GDM1 (cell line): ENCODE measurements at regions not wholly inside any gene's neighbourhood (a gene's known extent, or its start where the extent isn't known, plus 50 kb on each side); places are given as distances from the start of the nearest gene placed in this dataset.
A peak's percentile ranks its signal among the peaks of the same experiment; 100 is the strongest.

Experiments used
- DNase-seq: peaks from one replicate; lab custom pipeline; 2025; lab: John Stamatoyannopoulos, UW

GRCh38 chr13:53204598-53204997, 176.0 kb downstream of the OLFM4 start:
- DNase-seq: no peak

- no peak for DNase-seq
Observed at GRCh38 chr13:53206455-53206854, 177.8 kb downstream of the OLFM4 start.

GRCh38 chr13:53207556-53207955, 178.9 kb downstream of the OLFM4 start:
- no peak for DNase-seq

- DNase-seq: no peak
Observed at GRCh38 chr13:53214433-53214832, 185.8 kb downstream of the OLFM4 start.

GRCh38 chr13:53215563-53215962, 186.9 kb downstream of the OLFM4 start:
- DNase-seq: no peak

GRCh38 chr13:53216773-53217172, 188.2 kb downstream of the OLFM4 start:
- DNase-seq: no peak

- no peak for DNase-seq
Observed at GRCh38 chr13:53217194-53217593, 188.6 kb downstream of the OLFM4 start.

GRCh38 chr13:53220038-53220437, 191.4 kb downstream of the OLFM4 start:
- DNase-seq: no peak

- DNase-seq: no peak
Observed at GRCh38 chr13:53237696-53238095, 209.1 kb downstream of the OLFM4 start.

GRCh38 chr13:53238261-53238660, 209.6 kb downstream of the OLFM4 start:
- DNase-seq: no peak

GRCh38 chr13:53240401-53241025, 211.9 kb downstream of the OLFM4 start:
- no peak for DNase-seq

GRCh38 chr13:53241891-53242348, 213.3 kb downstream of the OLFM4 start:
- no peak for DNase-seq

- DNase-seq: no peak
Observed at GRCh38 chr13:53249236-53249635, 220.6 kb downstream of the OLFM4 start.

GRCh38 chr13:53250272-53250875, 221.8 kb downstream of the OLFM4 start:
- DNase-seq: peak; percentile 43

- DNase-seq: no peak
Observed at GRCh38 chr13:53250977-53251376, 222.4 kb downstream of the OLFM4 start.

GRCh38 chr13:53254500-53254899, 225.9 kb downstream of the OLFM4 start:
- no peak for DNase-seq

GRCh38 chr13:53255795-53256194, 227.2 kb downstream of the OLFM4 start:
- DNase-seq: no peak

- no peak for DNase-seq
Observed at GRCh38 chr13:53260594-53260993, 232.0 kb downstream of the OLFM4 start.

GRCh38 chr13:53264751-53265385, 236.3 kb downstream of the OLFM4 start:
- DNase-seq: no peak

GRCh38 chr13:53266757-53267156, 238.1 kb downstream of the OLFM4 start:
- no peak for DNase-seq

GRCh38 chr13:53269634-53270033, 241.0 kb downstream of the OLFM4 start:
- DNase-seq: no peak

GRCh38 chr13:53272873-53273272, 244.3 kb downstream of the OLFM4 start:
- DNase-seq: no peak

GRCh38 chr13:53276265-53276664, 247.7 kb downstream of the OLFM4 start:
- DNase-seq: no peak

- DNase-seq: no peak
Observed at GRCh38 chr13:53281677-53282076, 253.1 kb downstream of the OLFM4 start.
